Epithelial cell of proximal tubule (primary cell): ENCODE measurements at regions not wholly inside any gene's neighbourhood (a gene's known extent, or its start where the extent isn't known, plus 50 kb on each side); places are given as distances from the start of the nearest gene placed in this dataset.

Experiments used
- DNase-seq: peaks from one replicate; pipeline ENCODE4 v3.0.0-alpha.2; 2011; ENCODE audit warnings: low read depth
- H3K4me3 ChIP-seq: 2 replicates; pipeline ENCODE4 v1.5.1; 2011; ENCODE audit warnings: low read depth, mild to moderate bottlenecking, low read length
- CTCF ChIP-seq: conservative IDR thresholded peaks from 2 replicates; pipeline ENCODE4 v1.5.1; 2012; ENCODE audit warnings: low read depth, mild to moderate bottlenecking, low read length

- H3K4me3 ChIP-seq = no peak overlapping the region
- TF ChIP-seq CTCF = no peak
- DNase-seq = no peak
These were observed 58.0 kb upstream of the GATA5 start for GRCh38 chr20:62533591-62534495.

- DNase-seq = no peak
- no peak for TF ChIP-seq CTCF
- no peak overlapping the region for H3K4me3 ChIP-seq
These were observed 58.9 kb upstream of the GATA5 start for GRCh38 chr20:62534526-62535221.

DNA sequence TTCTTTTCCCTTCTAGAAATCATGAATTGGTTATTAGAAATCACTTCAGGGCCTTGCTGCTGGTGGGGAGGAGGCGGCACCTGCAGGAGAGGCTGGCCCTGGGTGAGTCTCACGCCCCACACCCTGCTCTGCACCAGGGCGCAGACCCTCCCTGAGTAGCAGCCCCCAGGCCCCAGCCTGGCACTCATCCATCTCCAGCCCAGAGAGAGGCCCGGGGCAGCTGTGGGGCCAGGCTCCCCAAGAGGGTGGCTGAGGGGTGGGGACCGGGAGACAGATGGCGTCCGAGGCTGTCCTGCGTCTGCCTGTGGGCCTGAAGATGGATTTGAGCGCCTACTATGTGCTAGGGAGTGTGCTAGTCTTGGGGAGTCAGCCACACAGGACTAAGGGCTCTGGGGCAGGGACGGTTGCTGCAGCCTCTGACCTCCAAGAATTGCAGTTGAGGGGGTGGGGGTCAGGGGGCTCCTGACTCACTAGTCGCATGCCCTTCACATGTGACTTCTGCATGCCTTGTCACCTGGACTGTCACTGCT lies 59.6 kb upstream of the GATA5 start:
- no peak for DNase-seq
- H3K4me3 ChIP-seq = no peak overlapping the region
- no peak for TF ChIP-seq CTCF

GRCh38 chr20:62535964-62536363 lies 60.2 kb upstream of the GATA5 start:
- TF ChIP-seq CTCF = no peak
- no peak for DNase-seq
- no peak overlapping the region for H3K4me3 ChIP-seq

GRCh38 chr20:62536871-62537401 lies 61.1 kb upstream of the GATA5 start:
- DNase-seq = no peak
- H3K4me3 ChIP-seq = no peak overlapping the region
- TF ChIP-seq CTCF = no peak

GRCh38 chr20:62537649-62538292 lies 62.0 kb upstream of the GATA5 start:
- H3K4me3 ChIP-seq = no peak overlapping the region
- DNase-seq = no peak
- TF ChIP-seq CTCF = no peak
